ENCODE measurements at regions not wholly inside any gene's neighbourhood (a gene's known extent, or its start where the extent isn't known, plus 50 kb on each side); places are given as distances from the start of the nearest gene placed in this dataset.

DNA sequence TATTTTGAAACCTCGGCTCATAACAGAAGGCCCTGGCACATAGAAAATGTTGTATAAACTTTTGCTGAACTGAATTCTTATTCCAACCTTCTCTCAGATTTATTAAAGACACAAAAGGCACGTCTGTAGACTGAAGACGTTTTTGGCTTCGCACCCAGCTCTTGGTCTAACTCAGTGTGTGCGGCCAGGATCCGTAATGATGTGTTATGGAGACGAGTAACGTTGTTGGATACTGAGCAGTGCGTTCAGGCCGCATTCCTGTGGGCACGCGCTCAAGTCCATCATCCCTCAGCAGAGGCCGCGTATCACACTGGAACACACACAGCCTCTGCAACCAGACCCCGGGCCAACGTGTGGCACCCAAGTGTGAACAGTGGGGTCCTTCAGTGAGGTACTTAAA, 154.8 kb upstream of the RAB4A start:
- Histone ChIP-seq H3K4ac (ENCODE audit: low read depth in 1 of 2, low read length in 2 of 2) (no peak overlapping the region), H2AFZ (ENCODE audit: low read depth, low read length) (no peak overlapping the region), H3K4me3 (ENCODE audit: insufficient read depth in 1 of 2, low read depth in 1 of 2, low read length in 2 of 2) (no peak overlapping the region), H3K27ac (ENCODE audit: low read length, poor library complexity, severe bottlenecking) (no peak overlapping the region), H2BK120ac (ENCODE audit: low read depth, low read length) (no peak overlapping the region), H3K27me3 (ENCODE audit: control insufficient read depth in 1 of 2, insufficient read depth in 1 of 2, low read length in 2 of 2) (peaks cover 14 to 29% of the 10 kb centered on the region in 2 experiments), H4K8ac (ENCODE audit: low read length) (no peak overlapping the region), H3K79me1 (replicated peaks; ENCODE audit: low read length, poor library complexity, severe bottlenecking) (no peaks in the 10 kb centered on the region), H2BK15ac (ENCODE audit: low read depth, poor library complexity, severe bottlenecking) (no peak overlapping the region), H3K9ac (ENCODE audit: low read length) (no peak overlapping the region), H3K9me3 (ENCODE audit: control insufficient read depth, low read length) (no peaks in the 10 kb centered on the region), H3K14ac (ENCODE audit: low read length in 2 of 2) (no peak overlapping the region), H3K36me3 (ENCODE audit: control insufficient read depth in 1 of 2, insufficient read depth in 2 of 2, low read depth in 1 of 2, low read length in 2 of 2) (no peaks in the 10 kb centered on the region), H2BK5ac (ENCODE audit: low read depth, low read length, poor library complexity, severe bottlenecking) (no peak overlapping the region), H3K4me2 (ENCODE audit: low read length, poor library complexity, severe bottlenecking) (no peak overlapping the region), H3K18ac (ENCODE audit: low read depth in 1 of 2, low read length in 2 of 2) (peak overlapping the region in 1 of 2 experiments; percentile 75), H4K91ac (ENCODE audit: low read length) (peak overlapping the region; percentile 88), H2AK5ac (ENCODE audit: low read length, severe bottlenecking) (no peak overlapping the region), H3K4me1 (ENCODE audit: control insufficient read depth, insufficient read depth, low read depth, low read length) (peaks cover 2% of the 10 kb centered on the region), H3K23ac (ENCODE audit: low read length in 2 of 2) (no peak overlapping the region), H2BK12ac (ENCODE audit: low read length in 2 of 2) (no peak overlapping the region)
- no peak for DNase-seq
- 94% methylated on average over 16 of the region's 16 CpGs for WGBS

DNA sequence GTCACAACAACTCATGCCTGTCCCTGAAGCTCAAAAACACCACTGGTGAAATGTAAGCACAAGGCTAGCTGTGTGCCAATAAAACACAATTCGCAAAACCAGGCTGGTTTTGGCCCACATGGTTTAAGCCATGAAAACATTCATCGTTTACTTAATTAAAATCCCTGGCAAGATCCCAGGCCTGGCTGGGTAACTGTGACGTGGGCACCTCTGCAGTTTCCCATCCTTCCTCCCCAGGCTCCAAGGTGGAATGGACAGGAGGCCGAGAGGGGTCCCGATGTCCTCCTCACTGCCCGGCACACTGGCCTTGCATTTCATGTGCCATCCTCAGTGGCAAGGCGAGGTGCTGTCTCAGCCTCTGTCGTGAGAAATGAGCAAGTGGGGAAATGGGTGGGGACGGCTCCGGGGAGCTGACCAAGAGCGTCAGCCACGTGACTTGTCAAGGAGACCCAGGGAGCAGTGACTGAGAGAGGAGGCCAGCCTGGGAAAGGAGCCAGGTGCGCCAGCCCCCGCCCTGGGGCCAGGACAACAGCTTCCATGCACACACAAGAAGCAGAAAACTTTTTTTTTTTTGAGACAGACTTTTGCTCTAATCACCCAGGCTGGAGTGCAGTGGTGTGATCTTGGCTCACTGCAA, 153.1 kb upstream of the RAB4A start:
- Histone ChIP-seq H2BK15ac (ENCODE audit: low read depth, poor library complexity, severe bottlenecking) (no peak overlapping the region), H3K27ac (ENCODE audit: low read length, poor library complexity, severe bottlenecking) (no peak overlapping the region), H3K4ac (ENCODE audit: low read depth in 1 of 2, low read length in 2 of 2) (no peak overlapping the region), H2AK5ac (ENCODE audit: low read length, severe bottlenecking) (no peak overlapping the region), H2BK5ac (ENCODE audit: low read depth, low read length, poor library complexity, severe bottlenecking) (no peak overlapping the region), H3K4me2 (ENCODE audit: low read length, poor library complexity, severe bottlenecking) (no peak overlapping the region), H4K91ac (ENCODE audit: low read length) (peak overlapping the region; percentile 43), H3K79me1 (replicated peaks; ENCODE audit: low read length, poor library complexity, severe bottlenecking) (no peaks in the 10 kb centered on the region), H4K8ac (ENCODE audit: low read length) (no peak overlapping the region), H3K4me3 (ENCODE audit: insufficient read depth in 1 of 2, low read depth in 1 of 2, low read length in 2 of 2) (no peak overlapping the region), H3K23ac (ENCODE audit: low read length in 2 of 2) (no peak overlapping the region), H2BK120ac (ENCODE audit: low read depth, low read length) (peak overlapping the region; percentile 27), H3K36me3 (ENCODE audit: control insufficient read depth in 1 of 2, insufficient read depth in 2 of 2, low read depth in 1 of 2, low read length in 2 of 2) (no peaks in the 10 kb centered on the region), H2BK12ac (ENCODE audit: low read length in 2 of 2) (peak overlapping the region in 1 of 2 experiments; percentile 28), H3K14ac (ENCODE audit: low read length in 2 of 2) (no peak overlapping the region), H3K9me3 (ENCODE audit: control insufficient read depth, low read length) (no peaks in the 10 kb centered on the region), H3K18ac (ENCODE audit: low read depth in 1 of 2, low read length in 2 of 2) (no peak overlapping the region), H2AFZ (ENCODE audit: low read depth, low read length) (no peak overlapping the region), H3K27me3 (ENCODE audit: control insufficient read depth in 1 of 2, insufficient read depth in 1 of 2, low read length in 2 of 2) (peaks cover 19 to 31% of the 10 kb centered on the region in 2 experiments), H3K9ac (ENCODE audit: low read length) (no peak overlapping the region), H3K4me1 (ENCODE audit: control insufficient read depth, insufficient read depth, low read depth, low read length) (peaks cover 2% of the 10 kb centered on the region)
- WGBS = 93% methylated on average over 14 of the region's 14 CpGs
- no peak for DNase-seq

DNA sequence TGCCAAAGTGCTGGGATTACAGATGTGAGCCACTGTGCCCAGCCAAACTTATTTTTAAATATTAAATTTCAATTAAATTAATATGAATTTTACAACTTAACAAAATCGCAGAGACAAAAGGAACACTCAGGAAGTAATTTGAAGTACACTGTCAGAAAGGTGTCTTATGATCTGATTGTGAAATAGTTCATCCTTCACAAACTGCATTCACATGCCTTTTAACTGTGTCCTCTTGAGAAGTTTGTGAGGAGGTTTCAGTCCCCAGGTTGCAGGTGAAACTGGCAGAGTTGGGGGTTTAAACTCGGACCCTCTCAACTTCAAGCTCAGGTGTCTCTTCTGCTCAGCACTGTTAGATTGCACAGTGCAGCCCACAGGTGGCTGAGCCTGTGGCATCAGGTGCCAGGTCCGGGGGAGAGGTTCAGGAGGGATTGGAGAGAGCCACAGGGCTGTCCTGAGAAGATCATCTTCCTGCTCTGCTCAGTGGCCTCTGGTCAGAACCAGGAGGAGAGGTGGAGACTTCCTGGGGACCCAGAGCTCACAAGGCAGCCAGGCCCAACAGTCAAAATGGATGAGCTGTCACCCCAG, 152.3 kb upstream of the RAB4A start:
- Histone ChIP-seq H2BK12ac (ENCODE audit: low read length in 2 of 2) (peak overlapping the region in 1 of 2 experiments; percentile 32), H3K9me3 (ENCODE audit: control insufficient read depth, low read length) (no peaks in the 10 kb centered on the region), H2BK5ac (ENCODE audit: low read depth, low read length, poor library complexity, severe bottlenecking) (no peak overlapping the region), H4K8ac (ENCODE audit: low read length) (no peak overlapping the region), H3K27me3 (ENCODE audit: control insufficient read depth in 1 of 2, insufficient read depth in 1 of 2, low read length in 2 of 2) (peaks cover 20 to 33% of the 10 kb centered on the region in 2 experiments), H2AK5ac (ENCODE audit: low read length, severe bottlenecking) (no peak overlapping the region), H2AFZ (ENCODE audit: low read depth, low read length) (no peak overlapping the region), H3K4me1 (ENCODE audit: control insufficient read depth, insufficient read depth, low read depth, low read length) (peaks cover 2% of the 10 kb centered on the region), H2BK120ac (ENCODE audit: low read depth, low read length) (no peak overlapping the region), H3K9ac (ENCODE audit: low read length) (no peak overlapping the region), H3K4me3 (ENCODE audit: insufficient read depth in 1 of 2, low read depth in 1 of 2, low read length in 2 of 2) (no peak overlapping the region), H2BK15ac (ENCODE audit: low read depth, poor library complexity, severe bottlenecking) (peak overlapping the region; percentile 57), H4K91ac (ENCODE audit: low read length) (no peak overlapping the region), H3K23ac (ENCODE audit: low read length in 2 of 2) (no peak overlapping the region), H3K36me3 (ENCODE audit: control insufficient read depth in 1 of 2, insufficient read depth in 2 of 2, low read depth in 1 of 2, low read length in 2 of 2) (no peaks in the 10 kb centered on the region), H3K18ac (ENCODE audit: low read depth in 1 of 2, low read length in 2 of 2) (no peak overlapping the region), H3K27ac (ENCODE audit: low read length, poor library complexity, severe bottlenecking) (no peak overlapping the region), H3K4me2 (ENCODE audit: low read length, poor library complexity, severe bottlenecking) (no peak overlapping the region), H3K14ac (ENCODE audit: low read length in 2 of 2) (no peak overlapping the region), H3K79me1 (replicated peaks; ENCODE audit: low read length, poor library complexity, severe bottlenecking) (no peaks in the 10 kb centered on the region), H3K4ac (ENCODE audit: low read depth in 1 of 2, low read length in 2 of 2) (no peak overlapping the region)
- no peak for DNase-seq
- WGBS = 91% methylated on average over 2 of the region's 3 CpGs

DNA sequence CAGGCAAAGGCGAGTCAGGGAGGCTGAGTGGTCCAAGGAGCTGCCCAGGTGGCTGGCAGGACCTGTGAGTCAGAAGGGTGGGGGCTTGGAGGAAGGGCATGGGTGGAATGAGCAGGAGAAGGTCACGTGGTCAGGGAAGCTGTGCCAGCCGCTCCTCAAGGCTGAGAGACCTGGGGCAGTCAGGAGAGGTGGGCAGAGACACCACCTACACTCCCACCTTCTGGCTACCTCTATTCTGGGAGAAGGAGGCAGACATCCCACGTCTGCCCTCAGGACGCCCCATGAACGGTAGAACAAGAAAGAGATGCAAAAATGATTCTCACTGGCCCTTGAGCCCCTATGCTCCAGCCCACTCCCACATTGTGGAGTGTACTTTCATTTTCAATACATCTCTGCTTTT, 151.8 kb upstream of the RAB4A start:
- Histone ChIP-seq H2AK5ac (ENCODE audit: low read length, severe bottlenecking) (no peak overlapping the region), H3K27me3 (ENCODE audit: control insufficient read depth in 1 of 2, insufficient read depth in 1 of 2, low read length in 2 of 2) (peaks cover 20 to 33% of the 10 kb centered on the region in 2 experiments), H2AFZ (ENCODE audit: low read depth, low read length) (no peak overlapping the region), H3K14ac (ENCODE audit: low read length in 2 of 2) (no peak overlapping the region), H2BK5ac (ENCODE audit: low read depth, low read length, poor library complexity, severe bottlenecking) (no peak overlapping the region), H3K4me3 (ENCODE audit: insufficient read depth in 1 of 2, low read depth in 1 of 2, low read length in 2 of 2) (no peak overlapping the region), H2BK12ac (ENCODE audit: low read length in 2 of 2) (peak overlapping the region in 1 of 2 experiments; percentile 32), H3K23ac (ENCODE audit: low read length in 2 of 2) (no peak overlapping the region), H3K27ac (ENCODE audit: low read length, poor library complexity, severe bottlenecking) (no peak overlapping the region), H3K9me3 (ENCODE audit: control insufficient read depth, low read length) (no peaks in the 10 kb centered on the region), H3K79me1 (replicated peaks; ENCODE audit: low read length, poor library complexity, severe bottlenecking) (no peaks in the 10 kb centered on the region), H3K36me3 (ENCODE audit: control insufficient read depth in 1 of 2, insufficient read depth in 2 of 2, low read depth in 1 of 2, low read length in 2 of 2) (no peaks in the 10 kb centered on the region), H3K9ac (ENCODE audit: low read length) (no peak overlapping the region), H2BK15ac (ENCODE audit: low read depth, poor library complexity, severe bottlenecking) (no peak overlapping the region), H3K4ac (ENCODE audit: low read depth in 1 of 2, low read length in 2 of 2) (no peak overlapping the region), H4K8ac (ENCODE audit: low read length) (no peak overlapping the region), H3K4me1 (ENCODE audit: control insufficient read depth, insufficient read depth, low read depth, low read length) (peaks cover 2% of the 10 kb centered on the region), H2BK120ac (ENCODE audit: low read depth, low read length) (no peak overlapping the region), H3K18ac (ENCODE audit: low read depth in 1 of 2, low read length in 2 of 2) (no peak overlapping the region), H4K91ac (ENCODE audit: low read length) (peak overlapping the region; percentile 14), H3K4me2 (ENCODE audit: low read length, poor library complexity, severe bottlenecking) (no peak overlapping the region)
- WGBS = 93% methylated on average over 5 of the region's 6 CpGs
- no peak for DNase-seq
